IMR-90 (cell line): ENCODE measurements at regions not wholly inside any gene's neighbourhood (a gene's known extent, or its start where the extent isn't known, plus 50 kb on each side); places are given as distances from the start of the nearest gene placed in this dataset. TPM values are rescaled to one million over a fixed set of nuclear protein-coding genes. Genes with fewer than 3 reads are reported as not detected.

ENCODE experiments used
- microRNA-seq, 2 experiments: library from miRNA; stranded (forward) in 1 of 2; unstranded in 1 of 2; fragments of 10-50 nt in 1 of 2; fragments of <30 nt in 1 of 2; gene quantifications in 1 of 2; microRNA quantifications in 1 of 2; one replicate each; pipeline versions ENCODE3 to v1.1.0; 2013 to 2020; ENCODE audit not compliant: insufficient read depth in 1 of 2, insufficient read length in 1 of 2, unreplicated experiment in 1 of 2
- small RNA-seq, 5 experiments: library from RNA; depleted of rRNA; stranded (forward); fragments of <200 nt; gene quantifications; one replicate each; pipeline ENCODE3, GENCODE V24; 2012

Small RNA genes lying in the stretch of these regions (microRNA-seq; reads per million reads assigned to microRNA genes)
- not detected for gene AL953862.1 (ENCODE audit: insufficient read depth, insufficient read length)

Small RNA genes lying in the stretch of these regions (small RNA-seq; reads per million reads assigned to genes)
- 0 reads per million in 5 experiments for gene AL953862.1
